Coronary artery (tissue), 2 donors: ENCODE measurements at regions not wholly inside any gene's neighbourhood (a gene's known extent, or its start where the extent isn't known, plus 50 kb on each side); places are given as distances from the start of the nearest gene placed in this dataset.
A peak's percentile ranks its signal among the peaks of the same experiment; 100 is the strongest.
"Not testable (repeated sequence)": the region's sequence is repeated elsewhere in the genome, so short reads cannot be mapped to it uniquely, and the experiment has no call there.

ENCODE experiments used
- DNase-seq: peaks from one replicate; pipeline ENCODE4 v3.0.0-alpha.2; 2017; ENCODE audit warnings: low spot score
- H3K27ac ChIP-seq, 2 donors: fragments of 200-600 bp; sonication (generic); one replicate each; pipeline ENCODE4 v1.5.1; 2016 to 2019
- H3K4me3 ChIP-seq: fragments of 200-600 bp; sonication (generic); 2 replicates; pipeline ENCODE4 v1.5.1; 2016; ENCODE audit warnings: mild to moderate bottlenecking, moderate library complexity
- CTCF ChIP-seq: fragments of 200-600 bp; sonication (generic); IDR thresholded peaks from one replicate; pipeline ENCODE4 v1.5.1; 2019; ENCODE audit warnings: antibody characterized with exemption

DNA sequence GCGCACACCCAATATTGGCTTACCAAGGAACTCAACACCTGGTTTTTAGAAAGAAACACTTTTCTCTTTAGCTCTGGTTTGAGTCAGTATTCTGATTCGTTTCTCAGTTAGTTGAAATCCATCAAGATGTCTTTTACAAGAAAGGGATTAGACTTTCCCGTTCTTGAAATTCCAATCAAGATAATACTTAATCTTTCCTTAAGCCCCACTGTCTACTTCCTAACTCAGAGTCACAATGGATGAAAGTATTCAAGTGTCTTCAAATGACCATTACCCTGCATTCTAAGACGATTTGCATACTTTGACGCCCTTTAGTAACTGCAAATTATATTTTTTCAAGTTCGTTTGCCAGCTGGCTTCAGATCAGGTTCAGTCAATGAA lies 189.8 kb downstream of the USP22 start:
- H3K4me3 ChIP-seq: peak overlapping the region; percentile 52
- no peak for DNase-seq
- no peak overlapping the region for H3K27ac ChIP-seq
- TF ChIP-seq CTCF: no peak

GRCh38 chr17:20855910-20856470 lies 186.8 kb downstream of the USP22 start:
- H3K27ac ChIP-seq, DNase-seq, H3K4me3 ChIP-seq: not testable (repeated sequence)

- not testable (repeated sequence) for H3K4me3 ChIP-seq, H3K27ac ChIP-seq, DNase-seq
These were observed 176.2 kb downstream of the USP22 start for GRCh38 chr17:20866444-20867209.

- not testable (repeated sequence) for DNase-seq, H3K27ac ChIP-seq
These were observed 175.3 kb downstream of the USP22 start for GRCh38 chr17:20867436-20867937.

GRCh38 chr17:20867938-20868661 lies 174.7 kb downstream of the USP22 start:
- not testable (repeated sequence) for DNase-seq, H3K27ac ChIP-seq, H3K4me3 ChIP-seq

More at GRCh38 chr17:20867436-20867937, 175.3 kb downstream of the USP22 start:
- not testable (repeated sequence) for H3K4me3 ChIP-seq

- not testable (repeated sequence) for H3K4me3 ChIP-seq, H3K27ac ChIP-seq, DNase-seq
These were observed 174.2 kb downstream of the USP22 start for GRCh38 chr17:20868662-20869007.

GRCh38 chr17:20873173-20873572 lies 169.6 kb downstream of the USP22 start:
- DNase-seq, H3K4me3 ChIP-seq, H3K27ac ChIP-seq: not testable (repeated sequence)

DNA sequence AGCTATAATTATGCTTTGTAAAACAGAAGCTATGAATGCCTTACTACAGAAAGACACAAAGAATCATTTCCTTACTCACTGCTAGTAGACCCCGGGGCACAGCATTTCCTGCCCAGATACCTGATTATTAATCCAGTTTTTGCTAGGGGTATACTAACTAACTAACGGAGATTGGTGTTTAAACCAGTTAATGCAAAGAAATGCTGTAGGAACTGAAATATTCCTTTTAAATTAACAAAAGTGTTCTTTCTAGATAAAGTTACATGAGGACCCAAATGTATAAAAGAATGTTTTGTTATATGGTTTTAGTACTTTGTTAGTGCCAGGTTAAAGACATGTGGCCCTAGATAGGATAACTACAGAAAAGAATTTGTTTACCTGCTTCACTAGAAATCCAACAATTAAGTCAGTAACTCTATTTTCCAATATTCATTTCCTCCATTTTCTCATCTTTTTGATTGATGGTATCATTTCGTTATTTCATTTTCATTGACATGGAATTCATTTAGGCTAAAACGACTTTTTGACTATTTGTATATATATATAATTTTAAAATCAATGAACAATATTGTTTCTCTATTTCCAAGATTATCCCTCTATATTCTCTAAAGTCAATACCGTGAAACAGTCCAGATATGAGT lies 169.0 kb downstream of the USP22 start:
- not testable (repeated sequence) for H3K4me3 ChIP-seq, DNase-seq, H3K27ac ChIP-seq

GRCh38 chr17:20877384-20877783 lies 165.4 kb downstream of the USP22 start:
- not testable (repeated sequence) for H3K27ac ChIP-seq, DNase-seq, H3K4me3 ChIP-seq

- no peak overlapping the region for H3K4me3 ChIP-seq
- H3K27ac ChIP-seq: no peak overlapping the region
- no peak for DNase-seq
- no peak for TF ChIP-seq CTCF
These were observed 152.5 kb downstream of the USP22 start for GRCh38 chr17:20890338-20890737.

DNA sequence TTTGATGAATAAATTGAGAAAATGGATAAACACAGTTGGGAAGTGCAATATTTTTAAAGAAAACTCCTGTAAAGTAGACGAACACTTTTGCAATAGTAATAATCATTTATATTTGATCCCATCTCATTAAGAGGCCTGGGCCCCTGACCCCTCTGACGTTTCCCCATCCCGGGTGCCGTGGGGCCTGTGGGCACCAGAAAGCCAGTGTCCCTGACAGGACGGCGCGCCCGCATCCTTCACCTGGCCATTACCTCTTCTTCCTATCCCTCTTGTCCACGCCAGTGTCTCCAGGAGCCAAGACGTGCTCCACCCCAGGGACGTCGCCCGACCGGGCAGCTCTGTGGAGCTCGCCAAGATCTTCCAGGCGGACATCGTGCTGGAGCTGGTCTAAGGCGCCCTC lies 147.4 kb downstream of the USP22 start:
- H3K4me3 ChIP-seq, DNase-seq, H3K27ac ChIP-seq: not testable (repeated sequence)
